ENCODE measurements at regions not wholly inside any gene's neighbourhood (a gene's known extent, or its start where the extent isn't known, plus 50 kb on each side); places are given as distances from the start of the nearest gene placed in this dataset.

- Histone ChIP-seq H3K36me3 (ENCODE audit: control insufficient read depth, insufficient read depth, low read length) (no peaks in the 10 kb centered on the region), H3K79me2 (no peaks in the 10 kb centered on the region), H3K4me3 (ENCODE audit: low read depth, low read length) (no peak overlapping the region), H3K9me3 (ENCODE audit: control insufficient read depth, low read length) (no peaks in the 10 kb centered on the region), H3K9ac (no peak overlapping the region), H3K4me1 (no peaks in the 10 kb centered on the region), H3K27me3 (ENCODE audit: control insufficient read depth, insufficient read depth, low read length) (no peaks in the 10 kb centered on the region), H2AFZ (no peak overlapping the region), H3K4me2 (ENCODE audit: low read length) (no peak overlapping the region), H3K27ac (no peak overlapping the region)
- TF ChIP-seq CTCF (IDR thresholded peaks at IDR 0.05): no peak
Observed at GRCh38 chr6:26267083-26267589, 97.9 kb upstream of the BTN3A2 start.

- no peaks in the 10 kb centered on the region for H3K36me3 ChIP-seq (ENCODE audit: control insufficient read depth, insufficient read depth, low read length)
- H3K79me2 ChIP-seq: no peaks in the 10 kb centered on the region
- H2AFZ ChIP-seq: no peak overlapping the region
- no peaks in the 10 kb centered on the region for H3K27me3 ChIP-seq (ENCODE audit: control insufficient read depth, insufficient read depth, low read length)
- no peak overlapping the region for H3K4me2 ChIP-seq (ENCODE audit: low read length)
- H3K27ac ChIP-seq: no peak overlapping the region
- H3K4me1 ChIP-seq: no peaks in the 10 kb centered on the region
- no peak for TF ChIP-seq CTCF (IDR thresholded peaks at IDR 0.05)
- no peak overlapping the region for H3K9ac ChIP-seq
- no peak overlapping the region for H3K4me3 ChIP-seq (ENCODE audit: low read depth, low read length)
- no peaks in the 10 kb centered on the region for H3K9me3 ChIP-seq (ENCODE audit: control insufficient read depth, low read length)
Observed at GRCh38 chr6:26268659-26269402, 96.2 kb upstream of the BTN3A2 start.

GRCh38 chr6:26269531-26270485 lies 95.2 kb upstream of the BTN3A2 start:
- no peak for TF ChIP-seq CTCF (IDR thresholded peaks at IDR 0.05)
- Histone ChIP-seq H3K9ac (no peak overlapping the region), H3K4me2 (ENCODE audit: low read length) (no peak overlapping the region), H3K27ac (no peak overlapping the region), H3K27me3 (ENCODE audit: control insufficient read depth, insufficient read depth, low read length) (no peaks in the 10 kb centered on the region), H3K4me1 (no peaks in the 10 kb centered on the region), H3K79me2 (no peaks in the 10 kb centered on the region), H3K4me3 (ENCODE audit: low read depth, low read length) (no peak overlapping the region), H2AFZ (no peak overlapping the region), H3K36me3 (ENCODE audit: control insufficient read depth, insufficient read depth, low read length) (no peaks in the 10 kb centered on the region), H3K9me3 (ENCODE audit: control insufficient read depth, low read length) (no peaks in the 10 kb centered on the region)

- no peaks in the 10 kb centered on the region for H3K79me2 ChIP-seq
- no peak overlapping the region for H3K4me2 ChIP-seq (ENCODE audit: low read length)
- H3K27ac ChIP-seq: no peak overlapping the region
- H2AFZ ChIP-seq: no peak overlapping the region
- no peaks in the 10 kb centered on the region for H3K4me1 ChIP-seq
- no peak overlapping the region for H3K4me3 ChIP-seq (ENCODE audit: low read depth, low read length)
- no peaks in the 10 kb centered on the region for H3K36me3 ChIP-seq (ENCODE audit: control insufficient read depth, insufficient read depth, low read length)
- H3K9ac ChIP-seq: no peak overlapping the region
- H3K27me3 ChIP-seq (ENCODE audit: control insufficient read depth, insufficient read depth, low read length): no peaks in the 10 kb centered on the region
- no peak for TF ChIP-seq CTCF (IDR thresholded peaks at IDR 0.05)
- no peaks in the 10 kb centered on the region for H3K9me3 ChIP-seq (ENCODE audit: control insufficient read depth, low read length)
Observed at GRCh38 chr6:26270486-26270861, 94.5 kb upstream of the BTN3A2 start.
